Kidney (tissue), 13 donors: ENCODE measurements at regions not wholly inside any gene's neighbourhood (a gene's known extent, or its start where the extent isn't known, plus 50 kb on each side); places are given as distances from the start of the nearest gene placed in this dataset.

Source experiments
- DNase-seq, 5 donors: peaks; one replicate each; pipeline ENCODE4 v3.0.0-alpha.2; 2013 to 2020
- FAIRE-seq: peaks from 2 replicates; lab custom pipeline; 2012; peaks lifted over from hg19 to GRCh38; lab: Jason Lieb, UNC
- H3K27ac ChIP-seq, 2 donors: one replicate each; pipeline ENCODE4 v1.7.0; 2013; ENCODE audit warnings: low read depth in 2 of 2, low read length in 2 of 2, inconsistent platforms in 1 of 2
- H3K27me3 ChIP-seq: one replicate; pipeline ENCODE4 v1.7.1; 2013; ENCODE audit warnings: low read length, inconsistent platforms; ENCODE audit not compliant: control insufficient read depth, insufficient read depth
- H3K36me3 ChIP-seq, 3 donors: one replicate each; pipeline versions ENCODE4 v1.7.0 to v1.7.1; 2013; ENCODE audit warnings: low read length in 3 of 3, control low read depth in 1 of 3, inconsistent platforms in 1 of 3; ENCODE audit not compliant: insufficient read depth in 3 of 3, control insufficient read depth in 2 of 3
- H3K4me1 ChIP-seq, 3 donors: one replicate each; pipeline versions ENCODE4 v1.7.0 to v1.7.1; 2013; ENCODE audit warnings: low read length in 3 of 3, inconsistent platforms in 1 of 3, low read depth in 1 of 3; ENCODE audit not compliant: control insufficient read depth in 2 of 3, insufficient read depth in 2 of 3
- H3K4me3 ChIP-seq, 3 donors: one replicate each; pipeline versions ENCODE4 v1.7.0 to v1.8.1; 2013; ENCODE audit warnings: low read length in 3 of 3, control low read depth in 1 of 3, inconsistent platforms in 1 of 3
- H3K9ac ChIP-seq, 3 donors: one replicate each; pipeline versions ENCODE4 v1.7.0 to v1.7.1; 2013; ENCODE audit warnings: low read length in 3 of 3, control low read depth in 1 of 3, inconsistent platforms in 1 of 3
- H3K9me3 ChIP-seq, 3 donors: one replicate each; pipeline versions ENCODE4 v1.7.0 to v1.7.1; 2013; ENCODE audit warnings: low read length in 3 of 3, control low read depth in 1 of 3, inconsistent platforms in 1 of 3; ENCODE audit not compliant: control insufficient read depth in 2 of 3, insufficient read depth in 1 of 3
- CTCF ChIP-seq: IDR thresholded peaks from 3 replicates; pipeline ENCODE4 v1.5.1; 2012; ENCODE audit warnings: mild to moderate bottlenecking, moderate library complexity, borderline replicate concordance; ENCODE audit not compliant: insufficient read depth; ENCODE audit errors: extremely low read depth
- intact Hi-C: fragments of 100-400 bp; cut with DNase I; formaldehyde crosslinking; loops from one replicate; pipeline ENCODE4 v1.11.1; 2022
- donor health status: control.
- donor health status: control.
- donor health status: control.
- donor health status: control.
- donor health status: control.
- donor health status: DM: yes; HTN: yes; CAD: no.
- donor health status: Normal renal cell carcinoma (clear cell type).

GRCh38 chr15:62848632-62849050, 193.9 kb upstream of the TPM1 start:
- DNase-seq (peak in 3 of 5 donors; percentile 47 to 68 (median 51)), FAIRE-seq (no peak)
- intact Hi-C loops = no loop called here
- Histone ChIP-seq H3K36me3 (peaks cover 0 to under 1% (median 0%) of the 10 kb centered on the region in 3 donors), H3K4me1 (peaks cover 0 to 3% (median 0%) of the 10 kb centered on the region in 3 donors), H3K4me3 (no peak overlapping the region), H3K9me3 (peaks cover 0 to 6% (median 0%) of the 10 kb centered on the region in 3 donors), H3K27me3 (no peaks in the 10 kb centered on the region), H3K9ac (no peak overlapping the region), H3K27ac (no peak overlapping the region)
- TF ChIP-seq CTCF = no peak

- Histone ChIP-seq H3K4me1 (peaks cover 0 to 3% (median 0%) of the 10 kb centered on the region in 3 donors), H3K9me3 (peaks cover 0 to 6% (median 0%) of the 10 kb centered on the region in 3 donors), H3K9ac (no peak overlapping the region), H3K36me3 (no peaks in the 10 kb centered on the region), H3K27ac (no peak overlapping the region), H3K27me3 (no peaks in the 10 kb centered on the region), H3K4me3 (no peak overlapping the region)
- no peak for TF ChIP-seq CTCF
- FAIRE-seq (no peak), DNase-seq (no peak)
- intact Hi-C loops = no loop called here
These were observed 193.0 kb upstream of the TPM1 start for GRCh38 chr15:62849316-62850106.

GRCh38 chr15:62850318-62850717, 192.2 kb upstream of the TPM1 start:
- Histone ChIP-seq H3K4me3 (no peak overlapping the region), H3K27ac (no peak overlapping the region), H3K27me3 (no peaks in the 10 kb centered on the region), H3K9ac (no peak overlapping the region), H3K4me1 (peaks cover 0 to 3% (median 0%) of the 10 kb centered on the region in 3 donors), H3K36me3 (no peaks in the 10 kb centered on the region), H3K9me3 (peaks cover 0 to 6% (median 0%) of the 10 kb centered on the region in 3 donors)
- intact Hi-C loops = no loop called here
- DNase-seq = no peak
- FAIRE-seq = no peak
- no peak for TF ChIP-seq CTCF
